GM21367 (cell line): ENCODE measurements at regions not wholly inside any gene's neighbourhood (a gene's known extent, or its start where the extent isn't known, plus 50 kb on each side); places are given as distances from the start of the nearest gene placed in this dataset.
"Not testable (repeated sequence)": the region's sequence is repeated elsewhere in the genome, so short reads cannot be mapped to it uniquely, and the experiment has no call there.

Source experiments
- ATAC-seq: cut with Tn5 transposase; IDR thresholded peaks from one replicate; pipeline ENCODE4 v1.9.1; 2021; ENCODE audit not compliant: unreplicated experiment

- ATAC-seq: no peak
Measured at GRCh38 chr21:27578741-27579265, 611.9 kb upstream of the ADAMTS5 start.

GRCh38 chr21:27572696-27573095, 605.8 kb upstream of the ADAMTS5 start:
- ATAC-seq: no peak

GRCh38 chr21:27571706-27572105, 604.8 kb upstream of the ADAMTS5 start:
- no peak for ATAC-seq

- no peak for ATAC-seq
Measured at GRCh38 chr21:27570306-27570868, 603.5 kb upstream of the ADAMTS5 start.

- no peak for ATAC-seq
Measured at GRCh38 chr21:27569831-27570230, 602.9 kb upstream of the ADAMTS5 start.

- no peak for ATAC-seq
Measured at GRCh38 chr21:27569091-27569490, 602.2 kb upstream of the ADAMTS5 start.

GRCh38 chr21:27567381-27567780, 600.5 kb upstream of the ADAMTS5 start:
- no peak for ATAC-seq

- ATAC-seq: no peak
Measured at GRCh38 chr21:27566521-27566920, 599.6 kb upstream of the ADAMTS5 start.

- ATAC-seq: no peak
Measured at GRCh38 chr21:27565364-27565763, 598.5 kb upstream of the ADAMTS5 start.

- ATAC-seq: no peak
Measured at GRCh38 chr21:27564684-27565301, 597.9 kb upstream of the ADAMTS5 start.

- ATAC-seq: no peak
Measured at GRCh38 chr21:27562303-27562702, 595.4 kb upstream of the ADAMTS5 start.

GRCh38 chr21:27561116-27561515, 594.2 kb upstream of the ADAMTS5 start:
- ATAC-seq: no peak

- ATAC-seq: no peak
Measured at GRCh38 chr21:27557356-27557755, 590.5 kb upstream of the ADAMTS5 start.

- no peak for ATAC-seq
Measured at GRCh38 chr21:27555996-27556395, 589.1 kb upstream of the ADAMTS5 start.

GRCh38 chr21:27550287-27550686, 583.4 kb upstream of the ADAMTS5 start:
- ATAC-seq: no peak

- no peak for ATAC-seq
Measured at GRCh38 chr21:27548486-27548885, 581.6 kb upstream of the ADAMTS5 start.

- no peak for ATAC-seq
Measured at GRCh38 chr21:27545754-27546349, 579.0 kb upstream of the ADAMTS5 start.

- not testable (repeated sequence) for ATAC-seq
Measured at GRCh38 chr21:27542126-27542525, 575.2 kb upstream of the ADAMTS5 start.

- ATAC-seq: no peak
Measured at GRCh38 chr21:27536319-27536718, 569.4 kb upstream of the ADAMTS5 start.

- ATAC-seq: no peak
Measured at GRCh38 chr21:27535188-27535587, 568.3 kb upstream of the ADAMTS5 start.

GRCh38 chr21:27534206-27534605, 567.3 kb upstream of the ADAMTS5 start:
- no peak for ATAC-seq

GRCh38 chr21:27532076-27532475, 565.2 kb upstream of the ADAMTS5 start:
- no peak for ATAC-seq
